T-helper 2 cell treated with Interferon-gamma antibody and Interleukin-4, amounts not matched to agents 5 μg/mL and 100 μg/mL, for 36 hours (primary cell): ENCODE measurements at regions not wholly inside any gene's neighbourhood (a gene's known extent, or its start where the extent isn't known, plus 50 kb on each side); places are given as distances from the start of the nearest gene placed in this dataset.
"Not testable (repeated sequence)": the region's sequence is repeated elsewhere in the genome, so short reads cannot be mapped to it uniquely, and the experiment has no call there.

Experiments
- DNase-seq: peaks from one replicate; pipeline ENCODE4 v3.0.0; 2021; ENCODE audit warnings: low spot score
- H3K27ac Mint-ChIP-seq: one replicate; pipeline ENCODE4 v1.8.0; 2021; ENCODE audit warnings: mild to moderate bottlenecking, mixed read lengths
- H3K27me3 Mint-ChIP-seq: one replicate; pipeline ENCODE4 v1.8.0; 2021; ENCODE audit warnings: low read depth, mixed read lengths
- H3K36me3 Mint-ChIP-seq: one replicate; pipeline ENCODE4 v1.8.0; 2021; ENCODE audit warnings: low read depth, mixed read lengths
- H3K4me1 Mint-ChIP-seq: one replicate; pipeline ENCODE4 v1.8.0; 2021; ENCODE audit warnings: low read depth, mixed read lengths
- H3K4me3 Mint-ChIP-seq: one replicate; pipeline ENCODE4 v1.8.0; 2022; ENCODE audit warnings: mild to moderate bottlenecking, moderate library complexity, mixed read lengths
- H3K9me3 Mint-ChIP-seq: one replicate; pipeline ENCODE4 v1.8.0; 2021; ENCODE audit warnings: mixed read lengths

- H3K27ac Mint-ChIP-seq: no peak overlapping the region
- no peak overlapping the region for H3K4me3 Mint-ChIP-seq
- no peaks in the 10 kb centered on the region for H3K4me1 Mint-ChIP-seq
- no peaks in the 10 kb centered on the region for H3K36me3 Mint-ChIP-seq
- DNase-seq: no peak
- peaks cover 13% of the 10 kb centered on the region for H3K9me3 Mint-ChIP-seq
- H3K27me3 Mint-ChIP-seq: no peaks in the 10 kb centered on the region
Observed at GRCh38 chr10:108323274-108323798, 1158.8 kb upstream of the SORCS1 start.

- no peaks in the 10 kb centered on the region for H3K4me1 Mint-ChIP-seq
- DNase-seq: no peak
- H3K9me3 Mint-ChIP-seq: peaks cover 3% of the 10 kb centered on the region
- H3K36me3 Mint-ChIP-seq: no peaks in the 10 kb centered on the region
- H3K27me3 Mint-ChIP-seq: no peaks in the 10 kb centered on the region
- H3K4me3 Mint-ChIP-seq: no peak overlapping the region
- H3K27ac Mint-ChIP-seq: no peak overlapping the region
Observed at GRCh38 chr10:108319434-108320222, 1155.1 kb upstream of the SORCS1 start.

- H3K27ac Mint-ChIP-seq, DNase-seq, H3K4me1 Mint-ChIP-seq, H3K36me3 Mint-ChIP-seq, H3K27me3 Mint-ChIP-seq, H3K9me3 Mint-ChIP-seq: not testable (repeated sequence)
- H3K4me3 Mint-ChIP-seq: peak overlapping the region; percentile 42
Observed at GRCh38 chr10:108315636-108316035, 1151.1 kb upstream of the SORCS1 start.

GRCh38 chr10:108307925-108308312 is 1143.4 kb upstream of the SORCS1 start:
- H3K4me1 Mint-ChIP-seq: no peaks in the 10 kb centered on the region
- H3K27ac Mint-ChIP-seq: no peak overlapping the region
- no peak for DNase-seq
- no peaks in the 10 kb centered on the region for H3K36me3 Mint-ChIP-seq
- H3K27me3 Mint-ChIP-seq: no peaks in the 10 kb centered on the region
- H3K4me3 Mint-ChIP-seq: no peak overlapping the region
- H3K9me3 Mint-ChIP-seq: peaks cover 5% of the 10 kb centered on the region

- Mint-ChIP-seq H3K27me3 (no peaks in the 10 kb centered on the region), H3K27ac (no peak overlapping the region), H3K9me3 (peaks cover 5% of the 10 kb centered on the region), H3K4me3 (no peak overlapping the region), H3K36me3 (no peaks in the 10 kb centered on the region), H3K4me1 (no peaks in the 10 kb centered on the region)
- DNase-seq: no peak
Observed at GRCh38 chr10:108307250-108307924, 1142.9 kb upstream of the SORCS1 start.

- Mint-ChIP-seq H3K27me3 (no peaks in the 10 kb centered on the region), H3K4me3 (no peak overlapping the region), H3K4me1 (no peaks in the 10 kb centered on the region), H3K36me3 (no peaks in the 10 kb centered on the region), H3K9me3 (peaks cover 17% of the 10 kb centered on the region), H3K27ac (no peak overlapping the region)
- no peak for DNase-seq
Observed at GRCh38 chr10:108303149-108303548, 1138.6 kb upstream of the SORCS1 start.

- peaks cover 21% of the 10 kb centered on the region for H3K9me3 Mint-ChIP-seq
- H3K27me3 Mint-ChIP-seq: no peaks in the 10 kb centered on the region
- H3K4me3 Mint-ChIP-seq: no peak overlapping the region
- no peak for DNase-seq
- no peak overlapping the region for H3K27ac Mint-ChIP-seq
- no peaks in the 10 kb centered on the region for H3K4me1 Mint-ChIP-seq
- no peaks in the 10 kb centered on the region for H3K36me3 Mint-ChIP-seq
Observed at GRCh38 chr10:108301002-108301401, 1136.5 kb upstream of the SORCS1 start.

GRCh38 chr10:108290823-108291222 is 1126.3 kb upstream of the SORCS1 start:
- H3K27me3 Mint-ChIP-seq: no peaks in the 10 kb centered on the region
- H3K36me3 Mint-ChIP-seq: no peaks in the 10 kb centered on the region
- no peak overlapping the region for H3K27ac Mint-ChIP-seq
- DNase-seq: no peak
- H3K9me3 Mint-ChIP-seq: peaks cover 31% of the 10 kb centered on the region
- no peaks in the 10 kb centered on the region for H3K4me1 Mint-ChIP-seq
- no peak overlapping the region for H3K4me3 Mint-ChIP-seq

GRCh38 chr10:108275895-108276685 is 1111.6 kb upstream of the SORCS1 start:
- peaks cover 22% of the 10 kb centered on the region for H3K9me3 Mint-ChIP-seq
- H3K36me3 Mint-ChIP-seq: no peaks in the 10 kb centered on the region
- no peaks in the 10 kb centered on the region for H3K4me1 Mint-ChIP-seq
- DNase-seq: no peak
- H3K4me3 Mint-ChIP-seq: no peak overlapping the region
- H3K27ac Mint-ChIP-seq: no peak overlapping the region
- no peaks in the 10 kb centered on the region for H3K27me3 Mint-ChIP-seq

GRCh38 chr10:108260383-108260906 is 1095.9 kb upstream of the SORCS1 start:
- Mint-ChIP-seq H3K36me3 (no peaks in the 10 kb centered on the region), H3K27ac (no peak overlapping the region), H3K4me1 (no peaks in the 10 kb centered on the region), H3K9me3 (peaks cover 4% of the 10 kb centered on the region), H3K27me3 (no peaks in the 10 kb centered on the region), H3K4me3 (no peak overlapping the region)
- no peak for DNase-seq

GRCh38 chr10:108254089-108254488 is 1089.6 kb upstream of the SORCS1 start:
- no peak for DNase-seq
- no peaks in the 10 kb centered on the region for H3K36me3 Mint-ChIP-seq
- no peaks in the 10 kb centered on the region for H3K4me1 Mint-ChIP-seq
- H3K9me3 Mint-ChIP-seq: peaks cover 9% of the 10 kb centered on the region
- H3K27me3 Mint-ChIP-seq: no peaks in the 10 kb centered on the region
- H3K4me3 Mint-ChIP-seq: no peak overlapping the region
- H3K27ac Mint-ChIP-seq: no peak overlapping the region

- Mint-ChIP-seq H3K36me3 (no peaks in the 10 kb centered on the region), H3K9me3 (peaks cover 15% of the 10 kb centered on the region), H3K4me3 (no peak overlapping the region), H3K4me1 (no peaks in the 10 kb centered on the region), H3K27ac (no peak overlapping the region), H3K27me3 (no peaks in the 10 kb centered on the region)
- DNase-seq: no peak
Observed at GRCh38 chr10:108252771-108253170, 1088.3 kb upstream of the SORCS1 start.

- H3K4me3 Mint-ChIP-seq: no peak overlapping the region
- H3K27me3 Mint-ChIP-seq: no peaks in the 10 kb centered on the region
- DNase-seq: no peak
- peaks cover 29% of the 10 kb centered on the region for H3K9me3 Mint-ChIP-seq
- H3K36me3 Mint-ChIP-seq: no peaks in the 10 kb centered on the region
- no peaks in the 10 kb centered on the region for H3K4me1 Mint-ChIP-seq
- H3K27ac Mint-ChIP-seq: no peak overlapping the region
Observed at GRCh38 chr10:108250936-108251620, 1086.6 kb upstream of the SORCS1 start.
